Heart left ventricle (tissue), 16 donors: ENCODE measurements at regions not wholly inside any gene's neighbourhood (a gene's known extent, or its start where the extent isn't known, plus 50 kb on each side); places are given as distances from the start of the nearest gene placed in this dataset.
"Not testable (repeated sequence)": the region's sequence is repeated elsewhere in the genome, so short reads cannot be mapped to it uniquely, and the experiment has no call there.

Experiments used
- ATAC-seq, 4 donors: fragments of 200-7000 bp; cut with Tn5 transposase; one replicate each; pipeline ENCODE4 v1.9.1; 2020 to 2022; ENCODE audit warnings: moderate library complexity in 4 of 4, mild to moderate bottlenecking in 3 of 4, moderate number of reproducible peaks in 1 of 4
- DNase-seq, 5 donors: peaks; one replicate each; pipeline ENCODE4 v3.0.0-alpha.2; 2020
- H3K27ac ChIP-seq, 12 donors: fragments of 200-600 bp; sonication (generic) in 4 of 12; one replicate each; pipeline versions ENCODE4 v1.5.0 to v1.8.0; 2016 to 2022; ENCODE audit warnings: mild to moderate bottlenecking in 2 of 12
- H3K27me3 ChIP-seq, 9 donors: fragments of 200-600 bp; sonication (generic) in 2 of 9; one replicate each; pipeline versions ENCODE4 v1.5.1 to v1.8.0; 2016 to 2022; ENCODE audit warnings: mild to moderate bottlenecking in 3 of 9
- H3K36me3 ChIP-seq, 9 donors: fragments of 200-600 bp; sonication (generic) in 2 of 9; one replicate each; pipeline versions ENCODE4 v1.5.0 to v1.8.0; 2018 to 2022; ENCODE audit warnings: mild to moderate bottlenecking in 2 of 9
- H3K4me1 ChIP-seq, 12 donors: fragments of 200-600 bp; sonication (generic) in 4 of 12; one replicate each; pipeline versions ENCODE4 v1.5.0 to v1.8.0; 2016 to 2022; ENCODE audit warnings: mild to moderate bottlenecking in 3 of 12
- H3K4me3 ChIP-seq, 12 donors: fragments of 200-600 bp; sonication (generic) in 4 of 12; one replicate each; pipeline versions ENCODE4 v1.5.0 to v1.8.0; 2017 to 2022; ENCODE audit warnings: mild to moderate bottlenecking in 9 of 12, moderate library complexity in 4 of 12
- H3K9me3 ChIP-seq, 12 donors: fragments of 200-600 bp; sonication (generic) in 4 of 12; one replicate each; pipeline versions ENCODE4 v1.5.0 to v1.8.0; 2016 to 2022; ENCODE audit warnings: mild to moderate bottlenecking in 1 of 12
- CTCF ChIP-seq, 12 donors: fragments of 200-600 bp; sonication (generic) in 4 of 12; IDR thresholded peaks; one replicate each; pipeline versions ENCODE4 v1.5.0 to v1.8.0; 2018 to 2022; ENCODE audit warnings: antibody characterized with exemption in 12 of 12, mild to moderate bottlenecking in 5 of 12
- POLR2A ChIP-seq, 2 donors: fragments of 450-650 bp; IDR thresholded peaks; one replicate each; pipeline ENCODE4 v1.6.1; 2017; ENCODE audit warnings: antibody characterized with exemption in 2 of 2, mild to moderate bottlenecking in 2 of 2, moderate library complexity in 2 of 2
- WGBS, 4 donors: extraction: QIAGEN DNeasy Blood & Tissue Kit in 2 of 4; methylation state at CpG; one replicate each; pipeline versions ENCODE4 v1.1.5 to v1.1.7; 2013 to 2018; 5-methylcytosine and 5-hydroxymethylcytosine counted together
- intact Hi-C, 10 donors: fragments of 100-400 bp; cut with DNase I; formaldehyde crosslinking; loops; one replicate each; pipeline versions ENCODE4 v1.11.1 to v1.14.2; 2022
- donor health status: ischemic (EF 13 %, LVEDD 7.1; RV severe dilation, severe dysfunction).
- donor health status: healthy with polysubstance abuse.
- donor health status: DM: no; HTN: yes; CAD: no.
- donor health status: DM: no; HTN: no; CAD: no.
- donor health status: ischemic (EF 25% LVEDD 6.9; RV normal size, moderate dysfunction).
- donor health status: ischemic (EF 25% LVEDD 5.7; RV mildly dilated, moderate dysfunction).
- donor health status: healthy.
- donor health status: DM: yes; HTN: yes; CAD: no.
- donor health status: ischemic (EF 35%, LVEDD 5.7; RV mildly dilated, moderate dysfunction).
- donor health status: nonischemic (EF 11% LVEDD 7.7; RV severe dilation, severe dysfunction).
- donor health status: DM: yes; HTN: yes; CAD: no.
- donor health status: PGD.
- donor health status: ischemic (EF 29% LVEDD 5.4; RV normal size, mild dysfunction).
- donor health status: nonischemic (EF 23%, LVEDD 6.1; RV moderate dilation, normal function).

GRCh38 chr2:4219571-4219970, 516.2 kb downstream of the DCDC2C start:
- ATAC-seq: no peak
- Histone ChIP-seq H3K36me3 (no peaks in the 10 kb centered on the region), H3K4me3 (no peak overlapping the region), H3K27me3 (no peaks in the 10 kb centered on the region), H3K9me3 (peaks cover 0 to 6% (median 0%) of the 10 kb centered on the region in 12 donors), H3K27ac (no peak overlapping the region), H3K4me1 (no peaks in the 10 kb centered on the region)
- intact Hi-C loops: no loop called here
- WGBS, 4 donors: 30 to 76% (median 68%) methylated on average over 1 of the region's 1 CpG
- TF ChIP-seq CTCF (IDR thresholded peaks at IDR 0.05): no peak
- TF ChIP-seq POLR2A (IDR thresholded peaks at IDR 0.05): no peak
- no peak for DNase-seq

- H3K9me3 ChIP-seq: peaks cover 0 to 6% (median 0%) of the 10 kb centered on the region in 12 donors
- H3K27me3 ChIP-seq: no peaks in the 10 kb centered on the region
- intact Hi-C loops: no loop called here
- H3K27ac ChIP-seq: no peak overlapping the region
- no peak overlapping the region for H3K4me3 ChIP-seq
- DNase-seq: no peak
- H3K36me3 ChIP-seq: no peaks in the 10 kb centered on the region
- WGBS, 4 donors: 81 to 93% (median 84%) methylated on average over 1 of the region's 1 CpG
- no peak for ATAC-seq
- TF ChIP-seq POLR2A (IDR thresholded peaks at IDR 0.05) (no peak), CTCF (IDR thresholded peaks at IDR 0.05) (no peak)
- no peaks in the 10 kb centered on the region for H3K4me1 ChIP-seq
Observed at GRCh38 chr2:4221434-4221833, 518.1 kb downstream of the DCDC2C start.

- H3K9me3 ChIP-seq: peaks cover 0 to 6% (median 0%) of the 10 kb centered on the region in 12 donors
- TF ChIP-seq POLR2A (IDR thresholded peaks at IDR 0.05): no peak
- no peak for TF ChIP-seq CTCF (IDR thresholded peaks at IDR 0.05)
- H3K27ac ChIP-seq: no peak overlapping the region
- no peaks in the 10 kb centered on the region for H3K4me1 ChIP-seq
- DNase-seq (no peak), ATAC-seq (no peak)
- H3K27me3 ChIP-seq: no peaks in the 10 kb centered on the region
- intact Hi-C loops: no loop called here
- 76 to 85% (median 83%) methylated on average over 6 of the region's 6 CpGs for WGBS, 4 donors
- H3K36me3 ChIP-seq: no peaks in the 10 kb centered on the region
- H3K4me3 ChIP-seq: no peak overlapping the region
Observed at GRCh38 chr2:4221845-4222244, 518.5 kb downstream of the DCDC2C start.

- WGBS, 4 donors: 90 to 94% (median 92%) methylated on average over 9 of the region's 9 CpGs
Observed at GRCh38 chr2:4244422-4244821, 541.0 kb downstream of the DCDC2C start.

GRCh38 chr2:4246364-4247131, 543.2 kb downstream of the DCDC2C start:
- no peak for DNase-seq
- TF ChIP-seq POLR2A (IDR thresholded peaks at IDR 0.05): no peak
- no peak for TF ChIP-seq CTCF (IDR thresholded peaks at IDR 0.05)
- WGBS, 4 donors: 50 to 70% (median 51%) methylated on average over 11 of the region's 11 CpGs

More at GRCh38 chr2:4244422-4244821, 541.0 kb downstream of the DCDC2C start:
- intact Hi-C loops, H3K36me3 ChIP-seq, DNase-seq, H3K4me1 ChIP-seq, H3K27me3 ChIP-seq, H3K4me3 ChIP-seq, H3K27ac ChIP-seq, H3K9me3 ChIP-seq, ATAC-seq: not testable (repeated sequence)

More at GRCh38 chr2:4246364-4247131, 543.2 kb downstream of the DCDC2C start:
- H3K9me3 ChIP-seq: no peaks in the 10 kb centered on the region
- H3K36me3 ChIP-seq: no peaks in the 10 kb centered on the region
- intact Hi-C loops: no loop called here
- ATAC-seq: no peak
- no peaks in the 10 kb centered on the region for H3K27me3 ChIP-seq
- H3K4me1 ChIP-seq: no peaks in the 10 kb centered on the region
- H3K27ac ChIP-seq: no peak overlapping the region
- no peak overlapping the region for H3K4me3 ChIP-seq
